NT2/D1 (cell line): ENCODE measurements at regions not wholly inside any gene's neighbourhood (a gene's known extent, or its start where the extent isn't known, plus 50 kb on each side); places are given as distances from the start of the nearest gene placed in this dataset.

Experiments
- DNase-seq: peaks from one replicate; pipeline ENCODE4 v3.0.0-alpha.2; 2011; ENCODE audit warnings: low read depth, low spot score
- H3K27me3 ChIP-seq: 2 replicates; pipeline ENCODE4 v1.6.0; 2011; ENCODE audit warnings: mild to moderate bottlenecking; ENCODE audit not compliant: insufficient read length, insufficient read depth
- H3K36me3 ChIP-seq: 2 replicates; pipeline ENCODE4 v1.6.1; 2011; ENCODE audit warnings: mild to moderate bottlenecking, low read length, mixed read lengths; ENCODE audit not compliant: insufficient read depth, insufficient read length
- H3K4me1 ChIP-seq: 2 replicates; pipeline ENCODE4 v1.5.1; 2011; ENCODE audit not compliant: insufficient read depth, insufficient read length
- H3K4me3 ChIP-seq: 2 replicates; pipeline ENCODE4 v1.5.1; 2011; ENCODE audit warnings: low read depth; ENCODE audit not compliant: insufficient read length
- H3K9ac ChIP-seq: 2 replicates; pipeline ENCODE4 v1.6.0; 2011; ENCODE audit warnings: low read depth; ENCODE audit not compliant: insufficient read length
- H3K9me3 ChIP-seq: 2 replicates; pipeline ENCODE4 v1.5.1; 2011; ENCODE audit warnings: mild to moderate bottlenecking, low read length; ENCODE audit not compliant: insufficient read depth
- SUZ12 ChIP-seq: IDR thresholded peaks from 2 replicates; pipeline ENCODE4 v1.6.1; 2011; ENCODE audit not compliant: insufficient read length, insufficient read depth; ENCODE audit errors: extremely low read depth
- YY1 ChIP-seq: IDR thresholded peaks from 2 replicates; pipeline ENCODE4 v1.6.1; 2011; ENCODE audit not compliant: insufficient read length, insufficient read depth
- ZNF274 ChIP-seq: IDR thresholded peaks from 2 replicates; pipeline ENCODE4 v1.6.1; 2011; ENCODE audit warnings: mild to moderate bottlenecking, low read depth, low read length

DNA sequence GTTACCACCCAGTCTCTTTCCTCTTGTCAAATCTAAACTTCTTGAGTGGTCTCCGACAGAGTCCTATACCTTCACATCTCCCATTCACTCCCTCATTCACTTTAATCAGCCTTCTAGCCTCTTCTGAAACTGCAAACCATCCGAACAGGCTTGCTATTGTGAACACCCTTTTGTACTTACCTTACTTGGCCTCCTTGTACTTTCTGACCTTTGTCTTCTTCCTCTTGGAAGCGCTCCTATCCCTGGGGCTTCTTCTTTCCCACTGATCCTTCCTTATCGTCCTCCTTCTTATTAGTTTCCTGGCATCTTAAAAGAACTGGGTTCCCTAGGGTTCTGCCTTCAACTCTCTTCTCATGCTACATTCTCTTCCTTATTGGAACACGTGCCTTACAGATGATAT is 76.9 kb upstream of the HIF1A start:
- Histone ChIP-seq H3K9me3 (no peaks in the 10 kb centered on the region; the same call in 1 of the 2 replicates), H3K36me3 (no peaks in the 10 kb centered on the region), H3K27me3 (no peaks in the 10 kb centered on the region), H3K4me3 (no peak overlapping the region), H3K4me1 (peaks cover 2% of the 10 kb centered on the region), H3K9ac (no peak overlapping the region)
- DNase-seq = no peak
- TF ChIP-seq SUZ12 (no peak), YY1 (no peak)

DNA sequence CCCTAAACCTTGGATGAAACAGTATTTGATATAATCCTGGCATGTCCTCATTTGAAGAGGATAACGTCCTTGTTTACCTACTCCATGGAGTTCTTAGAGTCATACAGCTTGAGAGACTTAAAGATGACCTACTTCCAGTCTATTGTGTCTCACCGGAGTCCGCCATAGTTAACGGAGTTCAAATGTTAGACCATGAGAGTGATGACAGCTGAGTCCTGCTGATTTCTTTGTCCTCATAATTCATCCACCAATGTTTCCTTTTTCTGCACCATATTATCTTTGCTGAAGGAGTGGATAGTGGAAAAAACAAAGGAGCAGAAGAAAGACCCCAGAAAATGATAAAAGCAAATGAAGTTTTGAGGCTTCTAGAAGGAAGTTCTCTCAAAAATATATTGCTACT is 75.8 kb upstream of the HIF1A start:
- no peak overlapping the region for H3K9ac ChIP-seq
- H3K4me1 ChIP-seq = peaks cover 2% of the 10 kb centered on the region
- no peak for DNase-seq
- no peak overlapping the region for H3K4me3 ChIP-seq
- H3K36me3 ChIP-seq = no peaks in the 10 kb centered on the region
- no peaks in the 10 kb centered on the region; the same call in 1 of the 2 replicates for H3K9me3 ChIP-seq
- TF ChIP-seq YY1 (no peak), SUZ12 (no peak), ZNF274 (no peak)
- H3K27me3 ChIP-seq = no peaks in the 10 kb centered on the region

GRCh38 chr14:61620130-61620946 is 75.0 kb upstream of the HIF1A start:
- no peak overlapping the region for H3K4me3 ChIP-seq
- no peaks in the 10 kb centered on the region for H3K4me1 ChIP-seq
- no peaks in the 10 kb centered on the region for H3K36me3 ChIP-seq
- H3K9ac ChIP-seq = no peak overlapping the region
- DNase-seq = no peak
- no peaks in the 10 kb centered on the region; the same call in 1 of the 2 replicates for H3K9me3 ChIP-seq
- no peak for TF ChIP-seq SUZ12
- no peak for TF ChIP-seq YY1
- no peak for TF ChIP-seq ZNF274
- H3K27me3 ChIP-seq = no peaks in the 10 kb centered on the region

GRCh38 chr14:61621444-61621843 is 73.9 kb upstream of the HIF1A start:
- Histone ChIP-seq H3K27me3 (no peaks in the 10 kb centered on the region), H3K9me3 (no peaks in the 10 kb centered on the region; the same call in 1 of the 2 replicates), H3K4me1 (no peaks in the 10 kb centered on the region), H3K4me3 (no peak overlapping the region), H3K36me3 (no peaks in the 10 kb centered on the region), H3K9ac (no peak overlapping the region)
- DNase-seq = no peak
- TF ChIP-seq YY1 = no peak
- no peak for TF ChIP-seq SUZ12

GRCh38 chr14:61622051-61622450 is 73.3 kb upstream of the HIF1A start:
- H3K36me3 ChIP-seq = no peaks in the 10 kb centered on the region
- no peak for DNase-seq
- H3K27me3 ChIP-seq = no peaks in the 10 kb centered on the region
- H3K4me3 ChIP-seq = no peak overlapping the region
- no peaks in the 10 kb centered on the region for H3K4me1 ChIP-seq
- H3K9ac ChIP-seq = no peak overlapping the region
- H3K9me3 ChIP-seq = no peaks in the 10 kb centered on the region; the same call in 1 of the 2 replicates
- no peak for TF ChIP-seq SUZ12
- TF ChIP-seq ZNF274 = no peak

DNA sequence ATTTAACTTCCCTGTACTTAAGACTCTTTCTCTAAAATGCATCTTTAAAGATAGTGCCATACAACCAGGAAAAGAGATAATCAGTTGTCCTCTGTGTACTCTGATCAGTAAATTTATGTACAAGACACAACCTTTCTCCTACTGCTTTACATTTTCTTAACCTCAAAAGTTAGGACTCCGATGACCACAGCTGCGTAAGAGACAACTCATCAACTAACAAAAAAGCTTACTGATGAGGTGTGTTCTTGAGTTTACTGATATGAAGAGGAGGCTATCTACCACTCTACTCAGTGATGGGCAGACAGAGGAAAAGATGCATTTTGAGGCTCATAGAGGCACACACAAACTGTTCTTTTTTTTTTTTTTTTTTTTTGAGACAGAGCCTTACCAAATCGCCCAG is 71.4 kb upstream of the HIF1A start:
- Histone ChIP-seq H3K9ac (no peak overlapping the region), H3K27me3 (no peaks in the 10 kb centered on the region), H3K4me3 (no peak overlapping the region), H3K36me3 (no peaks in the 10 kb centered on the region), H3K4me1 (no peaks in the 10 kb centered on the region), H3K9me3 (no peaks in the 10 kb centered on the region; the same call in 1 of the 2 replicates)
- DNase-seq = no peak
- TF ChIP-seq ZNF274 (no peak), YY1 (no peak), SUZ12 (no peak)

DNA sequence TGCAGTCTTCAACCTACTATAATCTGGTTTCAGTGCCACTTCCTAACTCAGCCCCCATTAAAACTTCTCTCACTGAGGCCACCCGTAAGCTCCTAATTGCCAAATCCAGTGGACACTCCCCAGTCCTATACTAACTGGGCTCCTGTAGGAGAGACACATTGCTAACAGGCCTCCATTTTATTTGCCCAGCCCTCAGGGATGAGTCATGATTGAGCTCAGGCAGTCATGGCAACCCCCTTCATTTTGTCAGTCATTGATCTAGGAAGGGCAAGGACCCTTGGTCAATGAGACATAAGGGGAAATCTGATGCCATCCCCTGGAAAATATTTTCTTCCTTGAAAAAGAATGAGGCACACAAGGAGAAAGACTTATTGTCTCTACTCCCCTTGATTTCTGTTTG is 70.1 kb upstream of the HIF1A start:
- Histone ChIP-seq H3K36me3 (no peaks in the 10 kb centered on the region), H3K9me3 (no peaks in the 10 kb centered on the region; the same call in 1 of the 2 replicates), H3K9ac (no peak overlapping the region), H3K27me3 (no peaks in the 10 kb centered on the region), H3K4me1 (no peaks in the 10 kb centered on the region), H3K4me3 (no peak overlapping the region)
- no peak for DNase-seq
- TF ChIP-seq SUZ12 (no peak), ZNF274 (no peak), YY1 (no peak)

DNA sequence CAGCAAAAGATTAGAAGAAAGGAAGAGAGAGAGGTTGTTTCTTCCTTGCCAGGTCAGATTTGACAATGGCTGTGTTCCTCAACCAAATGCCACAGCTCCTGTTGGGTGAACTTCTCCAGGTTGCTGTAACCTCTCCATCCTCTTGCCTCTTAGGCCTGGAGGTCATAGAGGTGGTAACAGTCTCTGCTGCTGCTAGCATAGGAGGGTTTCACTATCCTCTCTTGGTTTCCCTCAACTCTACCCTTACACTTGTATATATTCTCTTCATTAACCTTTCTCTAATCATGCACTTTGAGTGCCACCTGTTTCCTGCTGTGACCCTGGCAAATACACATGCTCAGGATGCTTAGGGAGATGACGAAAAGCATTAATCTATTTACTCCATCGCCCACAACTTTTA is 67.7 kb upstream of the HIF1A start:
- H3K9ac ChIP-seq = no peak overlapping the region
- H3K4me1 ChIP-seq = no peaks in the 10 kb centered on the region
- no peaks in the 10 kb centered on the region for H3K36me3 ChIP-seq
- no peak for DNase-seq
- no peak overlapping the region for H3K4me3 ChIP-seq
- TF ChIP-seq SUZ12 (no peak), YY1 (no peak), ZNF274 (no peak)
- no peaks in the 10 kb centered on the region for H3K9me3 ChIP-seq
- H3K27me3 ChIP-seq = no peaks in the 10 kb centered on the region
